ENCODE measurements at regions not wholly inside any gene's neighbourhood (a gene's known extent, or its start where the extent isn't known, plus 50 kb on each side); places are given as distances from the start of the nearest gene placed in this dataset.

DNA sequence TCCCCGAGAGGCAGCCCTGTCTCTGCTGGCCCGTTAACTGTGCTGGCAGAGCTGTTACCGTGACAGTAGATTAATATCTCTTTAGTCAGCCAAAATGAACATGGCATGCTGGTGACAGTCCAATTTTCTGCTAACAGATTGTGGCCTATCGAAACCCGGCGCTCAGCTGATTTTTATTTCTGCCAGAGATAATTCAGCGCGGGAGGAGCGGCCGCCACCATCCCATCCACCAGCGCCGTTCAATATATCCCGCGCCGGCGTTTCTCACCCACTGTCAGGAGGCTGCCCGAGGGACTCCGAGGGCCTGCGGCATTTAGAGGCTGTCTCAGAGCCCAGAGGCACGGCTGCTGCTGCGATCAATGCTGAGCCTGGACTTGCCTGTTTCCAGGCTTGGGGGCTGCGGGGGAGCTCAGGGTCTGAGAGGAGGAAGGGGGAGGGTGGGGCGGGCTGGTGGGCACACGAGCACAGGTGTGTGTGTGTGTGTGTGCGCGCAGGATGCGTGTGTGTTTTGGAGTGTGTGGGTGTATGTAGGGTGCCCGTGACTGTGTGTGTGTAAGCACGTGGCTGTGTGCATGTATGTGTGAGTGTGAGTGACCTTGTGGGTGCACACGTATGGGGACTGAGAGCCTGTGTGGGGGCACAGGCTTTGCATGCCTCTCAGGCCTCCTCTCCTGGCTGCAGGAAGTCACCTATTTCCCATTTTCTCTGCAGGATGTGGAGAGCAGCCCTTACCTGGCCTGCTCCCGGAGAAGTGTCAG lies 109.7 kb upstream of the ACTRT2 start:
- ATAC-seq = no peak
- intact Hi-C loops (cut with micrococcal nuclease) = no loop called here
- no peak for DNase-seq

DNA sequence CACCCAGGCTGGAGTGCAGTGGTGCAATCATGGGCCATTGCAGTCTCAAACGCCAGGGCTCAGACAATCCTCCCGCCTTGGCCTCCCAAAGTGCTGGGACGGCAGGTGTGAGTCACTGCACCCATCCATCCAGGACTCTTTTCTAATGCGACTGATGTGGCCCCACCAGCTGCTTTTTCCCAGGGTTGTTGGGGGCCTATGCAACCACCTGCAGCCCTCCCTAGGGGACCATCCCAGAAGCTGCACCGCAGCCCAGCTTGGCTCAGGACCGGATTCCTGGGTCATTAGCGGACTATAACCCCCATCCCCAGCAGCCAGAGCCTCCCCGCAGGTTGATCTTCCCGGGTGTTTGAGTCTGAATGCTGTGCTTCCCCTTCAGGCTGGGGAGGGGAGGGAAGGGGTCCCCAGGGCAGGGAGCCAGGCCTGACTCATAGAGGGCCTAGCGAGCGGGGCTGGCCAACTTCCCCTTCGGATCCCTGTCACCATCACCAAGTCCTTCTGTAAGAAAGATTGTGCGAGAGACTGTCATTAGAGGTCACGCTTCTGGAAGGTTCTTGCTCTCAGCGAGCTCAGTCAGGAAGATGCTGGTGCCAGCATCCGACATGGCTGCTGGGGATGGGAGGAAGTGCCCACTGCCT lies 108.7 kb upstream of the ACTRT2 start:
- intact Hi-C loops (cut with micrococcal nuclease) = no loop called here
- ATAC-seq (no peak), DNase-seq (no peak)

DNA sequence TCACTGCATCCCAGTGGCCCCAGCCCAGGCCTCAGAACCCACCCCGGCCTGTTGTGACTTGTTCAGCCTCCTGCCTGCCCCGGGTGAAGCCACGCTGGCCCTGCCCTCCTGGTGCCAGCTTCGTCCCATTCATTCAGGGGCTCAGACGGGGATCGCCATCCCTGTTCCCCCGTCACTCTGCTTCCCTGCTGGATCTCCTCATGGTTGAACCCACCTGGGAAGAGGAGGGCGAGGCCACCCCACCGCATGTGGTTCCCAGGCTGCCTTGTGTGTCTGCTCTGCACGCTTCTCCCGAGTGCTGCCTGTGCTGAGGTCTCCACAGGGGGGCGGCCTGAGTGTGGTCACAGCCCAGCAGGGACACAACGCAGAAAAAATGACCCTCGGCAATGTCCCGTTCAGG lies 108.2 kb upstream of the ACTRT2 start:
- ATAC-seq = no peak
- no peak for DNase-seq
- intact Hi-C loops (cut with micrococcal nuclease) = no loop called here

DNA sequence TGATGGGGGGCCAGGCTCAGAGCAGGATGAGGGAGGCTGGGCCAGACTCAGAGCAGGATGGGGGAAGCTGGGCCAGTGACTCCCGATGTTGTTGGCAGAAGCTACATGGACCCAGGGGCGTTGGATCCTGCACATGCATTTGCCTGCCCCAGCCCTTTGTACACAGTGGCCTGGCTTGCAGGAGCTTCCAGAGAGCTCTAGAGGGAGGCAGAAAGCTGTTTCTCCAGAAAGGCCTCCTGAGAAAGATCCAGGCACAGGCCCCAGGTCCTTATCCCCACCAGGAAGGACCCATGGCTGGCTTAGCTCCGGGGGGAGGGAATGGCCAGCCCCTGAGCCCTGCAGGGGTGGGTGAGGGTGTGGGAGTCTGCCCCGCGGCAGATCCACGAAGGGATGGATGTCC lies 106.6 kb upstream of the ACTRT2 start:
- intact Hi-C loops (cut with micrococcal nuclease) = no loop called here
- ATAC-seq (no peak), DNase-seq (no peak)

DNA sequence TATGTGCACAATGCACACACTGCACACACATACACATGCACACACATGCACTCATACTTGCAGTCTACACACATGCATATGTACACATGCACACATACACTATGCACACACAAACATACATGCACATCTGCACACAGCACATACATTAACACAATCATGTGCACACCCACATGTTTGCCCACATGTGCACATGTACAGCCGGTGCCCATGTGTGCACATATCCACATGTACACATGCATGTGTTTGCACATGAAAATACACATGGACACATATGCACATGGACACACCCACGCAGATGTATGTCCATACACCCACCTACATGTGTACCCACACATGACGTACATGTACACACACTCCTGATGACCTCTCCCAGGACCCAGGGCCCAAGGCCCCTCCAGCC lies 105.1 kb upstream of the ACTRT2 start:
- intact Hi-C loops (cut with micrococcal nuclease) = no loop called here

DNA sequence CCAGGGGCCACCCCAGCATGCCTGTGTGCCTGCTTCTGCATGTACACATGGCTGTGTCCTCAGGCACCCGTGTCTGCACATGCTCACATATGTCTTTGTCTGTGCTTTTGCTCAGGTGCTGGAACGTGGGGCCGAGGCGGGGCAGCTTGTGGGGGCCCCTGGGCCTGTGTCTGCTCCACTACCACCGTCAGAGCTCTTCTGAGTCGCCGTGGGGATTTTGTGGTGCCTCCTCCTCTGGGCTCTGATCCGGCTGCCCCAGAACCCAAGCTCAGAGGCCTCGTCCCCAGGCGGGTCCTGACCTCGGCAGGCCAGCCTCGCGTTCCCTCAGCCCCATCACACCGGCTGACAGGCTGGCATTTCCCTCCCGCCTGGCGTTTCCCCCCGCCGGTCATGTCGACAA lies 104.6 kb upstream of the ACTRT2 start:
- DNase-seq (no peak), ATAC-seq (no peak)

More for the DNA sequence above, 105.1 kb upstream of the ACTRT2 start:
- ATAC-seq = no peak
- no peak for DNase-seq

DNA sequence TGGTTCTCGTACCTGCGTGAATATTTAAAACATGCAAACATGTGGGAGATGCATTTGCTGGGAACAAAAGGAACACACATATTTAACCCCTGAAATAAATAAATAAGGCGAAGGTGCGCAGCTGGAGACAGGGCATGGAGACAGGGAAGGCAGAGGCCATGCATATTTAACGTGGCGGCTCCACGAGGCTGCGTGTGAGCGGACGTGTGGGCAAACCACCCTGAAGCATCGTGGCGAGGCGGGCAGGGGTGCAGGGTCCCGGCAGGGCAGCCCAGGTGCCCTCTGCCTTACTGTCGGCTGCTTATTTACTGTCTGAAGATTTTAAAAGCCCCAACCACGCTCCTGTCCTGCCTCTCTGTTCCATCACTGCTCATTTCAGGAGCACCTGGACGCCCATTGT lies 104.0 kb upstream of the ACTRT2 start:
- intact Hi-C loops (cut with micrococcal nuclease) = no loop called here
- DNase-seq (no peak), ATAC-seq (no peak)

More for the DNA sequence above, 104.6 kb upstream of the ACTRT2 start:
- intact Hi-C loops (cut with micrococcal nuclease) = no loop called here

DNA sequence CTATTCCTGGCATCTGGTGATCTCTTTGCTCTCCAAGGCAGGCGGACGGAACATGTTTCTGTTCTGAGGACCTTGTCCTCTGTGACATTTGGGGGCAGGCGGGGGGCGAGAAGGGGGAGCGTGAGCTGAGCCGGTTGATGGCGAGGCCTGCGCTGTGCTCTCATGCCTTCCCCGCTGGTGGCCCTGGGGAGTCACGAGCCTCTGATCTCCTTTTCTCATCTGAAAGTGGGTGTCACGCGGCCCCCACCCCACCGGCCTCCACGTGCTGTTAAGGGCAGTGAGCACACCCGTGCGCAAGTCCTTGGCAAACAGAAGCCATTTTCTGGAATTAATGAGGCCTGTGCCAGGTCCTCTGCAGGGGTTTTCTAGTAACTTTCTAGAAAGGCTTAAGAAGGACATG lies 102.8 kb upstream of the ACTRT2 start:
- intact Hi-C loops (cut with micrococcal nuclease) = no loop called here
- no peak for ATAC-seq

DNA sequence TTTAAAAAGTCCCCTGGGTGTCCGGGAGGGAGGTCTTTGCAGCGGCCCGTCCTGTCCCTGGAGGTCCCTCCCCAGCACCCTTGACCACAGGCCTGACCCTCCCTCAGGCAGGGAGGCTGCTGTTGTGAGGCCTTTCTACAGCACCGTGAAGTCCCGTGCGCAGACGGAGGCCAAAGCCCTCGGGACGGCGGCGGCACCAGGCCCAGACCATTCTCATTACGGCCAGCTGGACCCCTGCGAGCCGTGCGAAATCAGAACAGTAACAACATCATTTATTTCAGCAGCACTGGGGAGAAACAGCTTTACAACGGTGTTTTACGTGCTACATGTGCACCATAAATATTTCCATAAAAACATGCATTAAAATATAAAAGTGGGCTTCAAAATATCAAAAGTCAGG lies 101.4 kb upstream of the ACTRT2 start:
- intact Hi-C loops (cut with micrococcal nuclease) = no loop called here
- DNase-seq (no peak), ATAC-seq (no peak)

More for the DNA sequence above, 102.8 kb upstream of the ACTRT2 start:
- no peak for DNase-seq

DNA sequence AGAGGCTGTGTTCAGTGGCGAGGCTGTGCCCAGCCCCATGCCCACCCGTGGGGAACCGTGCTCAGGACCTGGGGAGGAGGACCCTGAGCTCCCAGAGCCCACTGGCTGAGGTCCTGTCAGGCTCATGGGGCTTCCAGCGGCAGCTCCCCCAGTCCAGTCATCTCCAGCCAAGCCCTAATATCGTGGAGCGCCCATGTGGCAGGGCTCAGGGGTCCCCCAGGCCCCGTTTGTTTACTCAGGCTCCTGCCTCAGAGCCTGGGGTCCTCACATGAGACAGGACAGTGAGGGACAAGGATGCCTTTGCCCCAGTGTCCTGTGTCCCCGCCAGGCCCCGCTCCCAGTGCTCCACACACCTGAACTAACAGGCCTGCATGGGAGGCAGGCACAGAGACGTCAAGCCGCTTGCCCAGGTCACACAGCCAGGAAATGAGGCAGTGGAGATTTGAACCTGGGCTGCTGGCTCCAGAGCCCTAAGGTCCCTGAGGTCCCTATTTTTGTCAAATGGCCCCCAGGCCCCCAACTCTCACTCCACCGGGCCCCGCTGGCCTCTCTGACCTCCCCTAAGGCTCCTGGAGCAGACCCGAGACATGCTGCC lies 100.7 kb upstream of the ACTRT2 start:
- intact Hi-C loops (cut with micrococcal nuclease) = no loop called here
- DNase-seq = no peak
- no peak for ATAC-seq

DNA sequence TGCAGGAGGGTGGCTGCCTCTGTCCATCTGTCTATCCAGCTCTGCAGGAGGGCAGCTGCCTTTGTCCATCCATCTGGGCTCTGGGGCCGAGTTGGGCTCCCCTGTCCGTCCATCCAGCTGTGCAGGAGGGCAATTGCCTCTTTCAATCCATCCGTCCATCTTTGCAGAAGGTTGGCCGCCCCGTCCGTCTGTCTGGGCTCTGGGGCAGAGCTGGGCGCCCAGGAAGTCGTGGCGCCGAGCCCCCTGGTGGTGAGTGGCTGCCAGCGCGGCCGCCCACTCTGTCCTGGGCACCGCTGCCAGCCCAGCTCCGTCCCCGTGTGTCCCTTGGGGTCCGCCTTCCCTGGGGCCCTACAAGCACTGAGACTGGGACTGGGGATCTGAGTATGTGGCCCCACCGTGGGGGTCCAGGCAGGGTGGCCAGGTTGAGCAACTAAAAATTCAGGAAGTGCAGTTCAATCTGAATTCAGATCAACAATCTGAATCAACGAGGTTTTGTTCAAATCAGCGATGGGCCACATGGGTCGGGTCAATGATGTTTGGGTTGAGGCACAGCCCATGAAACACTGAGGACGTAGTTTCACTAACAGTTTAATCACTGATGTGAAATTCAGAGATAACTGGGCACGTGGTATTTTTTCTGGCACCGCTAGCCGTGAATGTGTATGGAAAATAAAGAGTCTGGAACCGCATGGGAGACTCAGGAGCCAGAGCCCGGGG lies 99.1 kb upstream of the ACTRT2 start:
- DNase-seq (peak; percentile 49), ATAC-seq (peak; percentile 38)
- intact Hi-C loops (cut with micrococcal nuclease) = no loop called here

DNA sequence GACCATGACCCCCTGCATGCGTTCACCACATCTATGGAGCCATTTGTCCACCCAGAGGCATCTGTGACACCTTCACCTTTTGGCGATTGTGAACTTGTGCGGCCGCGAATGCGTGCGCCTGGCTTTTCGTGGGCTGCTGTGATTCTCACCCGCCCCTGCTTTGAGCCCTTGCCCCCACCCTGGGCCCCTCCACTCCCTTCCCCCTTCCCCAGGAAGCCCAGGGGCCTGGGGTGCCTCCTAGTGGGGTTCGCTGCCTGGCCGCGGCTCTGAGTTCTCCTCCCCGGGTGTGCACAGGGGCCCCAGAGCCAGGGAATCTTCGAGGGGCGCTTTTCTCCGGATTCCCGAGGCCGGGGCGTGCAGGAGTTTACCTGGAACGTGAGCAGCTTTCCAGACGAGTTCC lies 97.9 kb upstream of the ACTRT2 start:
- intact Hi-C loops (cut with micrococcal nuclease) = no loop called here
- no peak for DNase-seq

DNA sequence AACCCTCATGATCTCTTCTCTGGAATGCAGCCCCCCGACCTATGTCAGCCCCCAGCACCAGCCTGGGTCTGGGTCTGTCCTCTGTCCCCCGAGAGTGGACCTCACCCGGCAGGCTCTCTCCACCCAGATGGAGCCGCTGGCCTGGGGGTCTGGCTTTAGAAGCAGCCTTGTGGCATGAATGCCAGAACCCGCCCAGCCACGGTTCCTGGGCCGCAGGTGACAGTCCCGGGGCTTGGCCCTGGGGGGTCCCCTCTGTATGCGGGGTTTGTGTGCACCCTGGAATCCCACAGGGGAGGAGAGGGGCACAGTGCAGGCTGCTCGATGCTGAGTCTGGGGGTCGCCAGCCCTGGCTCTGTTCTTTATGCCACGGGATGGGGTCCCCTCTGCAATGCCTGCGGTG lies 96.0 kb upstream of the ACTRT2 start:
- DNase-seq (no peak), ATAC-seq (no peak)
- intact Hi-C loops (cut with micrococcal nuclease) = no loop called here

More for the DNA sequence above, 97.9 kb upstream of the ACTRT2 start:
- ATAC-seq = no peak

DNA sequence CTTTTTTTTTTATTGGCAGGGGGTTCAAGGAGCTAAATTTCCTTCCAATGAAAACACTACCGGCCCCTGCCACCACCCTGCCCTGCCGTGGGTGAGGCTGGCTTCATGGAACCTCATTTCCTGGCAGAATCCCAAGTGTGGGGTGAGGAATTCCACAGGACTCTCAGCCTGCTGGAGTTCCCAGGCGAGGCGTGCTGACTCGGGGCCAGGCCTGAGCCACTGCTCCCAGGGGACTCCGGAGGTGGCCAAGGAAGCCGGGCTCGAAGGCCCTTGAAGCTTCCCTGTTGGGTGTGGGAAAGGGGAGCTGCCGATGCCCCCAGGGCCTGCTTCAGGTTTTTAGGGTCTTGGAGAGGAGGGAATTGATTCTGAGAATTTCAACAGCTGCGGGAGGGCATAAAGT lies 95.3 kb upstream of the ACTRT2 start:
- no peak for DNase-seq
- intact Hi-C loops (cut with micrococcal nuclease) = no loop called here
- peak; percentile 65 for ATAC-seq

DNA sequence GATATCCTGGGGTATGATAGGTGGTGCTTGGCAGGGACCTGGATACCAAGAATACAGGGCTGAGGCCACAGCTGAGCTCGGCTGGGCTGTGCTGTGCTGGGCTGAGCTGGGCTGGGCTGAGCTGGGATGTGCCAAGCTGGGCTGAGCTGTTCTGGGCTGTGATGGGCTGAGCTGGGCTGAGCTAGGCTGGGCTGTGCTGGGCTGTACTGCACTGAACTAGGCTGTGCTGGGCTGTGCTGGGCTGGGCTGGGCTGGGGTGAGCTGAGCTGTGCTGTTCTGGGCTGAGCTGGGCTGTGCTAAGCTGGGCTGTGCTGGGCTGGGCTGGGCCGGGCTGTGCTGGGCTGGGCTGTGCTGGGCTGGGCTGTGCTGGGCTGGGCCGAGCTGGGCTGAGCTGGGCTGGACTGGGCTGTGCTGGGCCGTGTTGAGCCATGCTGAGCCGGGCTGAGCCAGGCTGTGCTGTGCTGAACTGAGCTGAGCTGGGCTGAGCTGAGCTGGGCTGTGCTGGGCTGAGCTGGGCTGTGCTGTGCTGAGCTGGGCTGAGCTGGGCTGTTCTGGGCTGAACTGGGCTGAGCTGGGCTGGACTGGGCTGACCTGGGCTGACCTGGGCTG lies 94.7 kb upstream of the ACTRT2 start:
- intact Hi-C loops (cut with micrococcal nuclease) = no loop called here
- DNase-seq (no peak), ATAC-seq (peak; percentile 37)

DNA sequence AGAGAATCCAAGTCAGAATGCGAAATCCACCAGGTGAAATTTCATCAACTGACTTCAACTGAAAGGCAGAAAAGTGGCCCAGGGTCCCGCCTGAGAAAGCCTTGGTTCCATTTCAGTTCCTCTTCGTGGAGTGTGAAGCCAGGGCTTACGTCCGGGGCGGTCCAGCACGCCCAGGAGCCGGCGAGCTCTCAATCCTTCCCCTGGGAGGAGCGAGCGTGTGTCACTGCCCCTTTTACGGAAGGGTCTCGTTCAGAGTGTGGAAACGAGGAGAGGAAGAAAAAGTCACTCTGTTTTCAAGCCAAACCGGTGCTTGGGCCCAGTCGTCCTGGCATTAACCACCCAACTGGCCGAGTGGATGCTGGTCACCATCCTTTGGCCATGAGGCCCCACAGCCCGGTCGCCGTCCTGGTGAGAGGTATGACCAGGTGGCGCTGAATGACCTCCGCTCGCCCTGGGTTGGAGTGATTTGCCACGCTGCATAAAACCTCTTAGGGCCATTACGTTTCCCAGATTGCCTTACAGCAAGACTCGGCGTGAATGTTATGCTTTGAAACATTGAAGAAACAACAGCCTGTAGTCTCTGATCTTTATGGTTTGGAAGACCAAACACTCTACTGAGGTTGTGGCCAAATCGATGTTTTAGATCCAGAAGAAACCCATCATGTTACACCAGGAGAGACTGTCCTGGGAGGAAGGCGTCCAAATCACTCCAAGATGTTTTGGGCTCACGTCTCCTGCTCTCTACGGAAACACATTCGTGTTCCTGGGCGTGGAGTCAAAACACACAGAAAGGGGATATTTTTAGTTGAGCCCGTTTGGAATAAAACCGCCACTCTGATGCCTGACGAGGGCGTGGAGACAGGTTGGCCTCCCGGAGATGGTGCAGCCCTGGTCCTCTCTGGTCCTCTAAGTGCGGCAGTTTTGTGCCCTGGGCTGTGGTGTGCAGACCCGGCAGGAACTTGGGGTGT lies 93.6 kb upstream of the ACTRT2 start:
- DNase-seq = no peak
- no peak for ATAC-seq
- intact Hi-C loops (cut with micrococcal nuclease) = no loop called here

DNA sequence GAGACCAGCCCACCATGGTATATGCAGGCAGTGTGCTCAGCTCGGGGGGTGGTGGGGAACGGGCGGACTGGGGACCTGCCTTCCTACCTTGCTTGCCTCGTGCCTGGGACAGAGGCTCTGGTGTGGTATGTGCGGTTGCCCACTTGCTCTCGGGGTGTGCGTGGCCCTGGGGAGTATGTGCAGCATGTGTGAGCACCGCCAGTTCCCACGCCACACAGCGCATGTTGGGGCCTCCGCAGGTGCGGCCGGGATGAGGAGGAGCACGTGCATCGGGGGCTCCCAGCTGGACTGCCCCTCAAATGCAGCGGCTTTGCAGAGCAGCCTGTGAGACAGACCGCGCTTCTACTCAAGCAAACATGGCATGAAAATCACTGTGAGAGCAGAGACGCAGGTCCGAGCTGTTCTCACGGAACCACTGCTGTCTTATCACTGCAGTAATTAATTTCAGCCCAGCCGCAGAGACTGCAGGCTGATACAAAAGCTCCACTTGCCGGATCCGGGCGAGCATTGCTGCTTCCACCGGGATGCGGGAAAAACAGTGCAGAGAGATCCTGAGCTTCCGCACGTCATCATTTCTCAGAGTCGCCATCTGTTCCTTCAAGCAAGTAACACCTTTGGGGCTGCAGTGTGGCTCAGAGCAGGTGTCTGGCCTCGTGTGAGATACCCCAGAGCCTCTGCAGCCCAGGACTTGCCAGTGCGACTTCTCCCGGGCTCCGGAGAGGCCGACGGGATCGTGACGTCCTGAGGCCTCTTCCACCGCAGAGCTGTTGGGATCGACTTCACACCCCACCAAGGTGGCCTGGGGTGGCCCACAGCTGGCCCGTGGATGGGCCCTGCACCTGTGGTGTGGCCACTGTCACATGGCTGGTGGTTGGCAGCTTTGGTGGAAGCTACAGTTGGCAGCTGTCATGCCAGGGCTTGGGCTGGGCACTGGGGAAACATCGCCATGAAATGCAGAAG lies 92.6 kb upstream of the ACTRT2 start:
- intact Hi-C loops (cut with micrococcal nuclease) = no loop called here
- ATAC-seq = no peak

More for the DNA sequence above, 92.6 kb upstream of the ACTRT2 start:
- no peak for DNase-seq

Measured in left ventricle myocardium superior (tissue), 1 donor.